Tibial artery (tissue), 4 donors: ENCODE measurements at regions not wholly inside any gene's neighbourhood (a gene's known extent, or its start where the extent isn't known, plus 50 kb on each side); places are given as distances from the start of the nearest gene placed in this dataset.

Experiments used
- DNase-seq, 2 donors: peaks; one replicate each; pipeline ENCODE4 v3.0.0-alpha.2; 2019
- H3K27ac ChIP-seq, 2 donors: fragments of 200-600 bp; sonication (generic) in 1 of 2; 1 replicate in 1 of 2; 2 replicates in 1 of 2; pipeline ENCODE4 v1.5.1; 2018 to 2019; ENCODE audit warnings: mild to moderate bottlenecking in 1 of 2
- H3K27me3 ChIP-seq, 2 donors: fragments of 200-600 bp; sonication (generic) in 1 of 2; one replicate each; pipeline versions ENCODE4 v1.5.1 to v1.6.0; 2016 to 2019
- H3K36me3 ChIP-seq, 3 donors: fragments of 200-600 bp; sonication (generic) in 2 of 3; one replicate each; pipeline ENCODE4 v1.5.1; 2016 to 2019; ENCODE audit warnings: mild to moderate bottlenecking in 2 of 3
- H3K4me1 ChIP-seq, 4 donors: fragments of 200-600 bp; sonication (generic) in 2 of 4; 1 replicate in 3 of 4; 2 replicates in 1 of 4; pipeline ENCODE4 v1.5.1; 2016 to 2019
- H3K4me3 ChIP-seq, 2 donors: fragments of 200-600 bp; sonication (generic) in 1 of 2; 1 replicate in 1 of 2; 2 replicates in 1 of 2; pipeline ENCODE4 v1.5.1; 2018 to 2019; ENCODE audit warnings: mild to moderate bottlenecking in 2 of 2
- H3K9me3 ChIP-seq, 3 donors: fragments of 200-600 bp; sonication (generic) in 1 of 3; one replicate each; pipeline ENCODE4 v1.5.1; 2016 to 2019
- CTCF ChIP-seq, 2 experiments: fragments of 200-600 bp in 1 of 2; fragments of 450-650 bp in 1 of 2; IDR thresholded peaks; one replicate each; pipeline ENCODE4 v1.5.1; 2017 to 2019; ENCODE audit warnings: antibody characterized with exemption in 2 of 2, mild to moderate bottlenecking in 1 of 2, moderate library complexity in 1 of 2
- intact Hi-C: fragments of 100-400 bp; cut with DNase I; formaldehyde crosslinking; loops from one replicate; pipeline ENCODE4 v1.15.0; 2023; ENCODE audit warnings: low total_unique reads

- Histone ChIP-seq H3K4me3 (no peak overlapping the region), H3K9me3 (peaks cover 0 to 11% (median 0%) of the 10 kb centered on the region in 3 donors), H3K4me1 (no peaks in the 10 kb centered on the region), H3K27ac (no peak overlapping the region), H3K36me3 (no peaks in the 10 kb centered on the region), H3K27me3 (no peaks in the 10 kb centered on the region)
- intact Hi-C loops: no loop called here
- DNase-seq: no peak
- no peak for TF ChIP-seq CTCF (IDR thresholded peaks at IDR 0.05)
Observed at GRCh38 chr15:81987628-81988027, 58.2 kb downstream of the MEX3B start.

- Histone ChIP-seq H3K9me3 (peaks cover 0 to 4% (median 0%) of the 10 kb centered on the region in 3 donors), H3K27ac (no peak overlapping the region), H3K4me1 (no peaks in the 10 kb centered on the region), H3K4me3 (no peak overlapping the region), H3K27me3 (no peaks in the 10 kb centered on the region), H3K36me3 (no peaks in the 10 kb centered on the region)
- DNase-seq: no peak
- intact Hi-C loops: no loop called here
- TF ChIP-seq CTCF (IDR thresholded peaks at IDR 0.05): no peak
Observed at GRCh38 chr15:81983497-81983896, 62.3 kb downstream of the MEX3B start.

DNA sequence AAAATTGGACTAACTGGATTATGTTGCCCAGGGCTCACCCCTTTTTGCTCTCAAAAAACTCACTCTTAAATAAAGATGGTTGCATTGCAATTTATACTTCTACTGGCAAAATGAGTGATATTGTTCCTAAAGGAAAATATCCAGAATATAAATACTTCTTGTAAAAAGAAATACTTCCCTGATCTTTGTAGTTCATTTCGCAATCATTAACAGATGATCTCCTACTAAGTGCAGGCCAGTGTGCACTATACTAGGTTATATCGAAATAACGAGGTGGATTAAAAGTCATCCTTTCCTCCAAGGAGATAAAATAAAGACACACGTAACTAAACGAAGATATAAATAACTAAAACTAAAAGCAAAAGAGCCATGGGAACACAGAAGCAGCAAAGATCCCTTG, 63.0 kb downstream of the MEX3B start:
- H3K27me3 ChIP-seq: no peaks in the 10 kb centered on the region
- no peak for DNase-seq
- TF ChIP-seq CTCF (IDR thresholded peaks at IDR 0.05): no peak
- no peaks in the 10 kb centered on the region for H3K36me3 ChIP-seq
- peaks cover 0 to 10% (median 6%) of the 10 kb centered on the region in 3 donors for H3K9me3 ChIP-seq
- intact Hi-C loops: no loop called here
- no peak overlapping the region for H3K27ac ChIP-seq
- H3K4me1 ChIP-seq: no peaks in the 10 kb centered on the region
- no peak overlapping the region for H3K4me3 ChIP-seq

GRCh38 chr15:81981908-81982307, 63.9 kb downstream of the MEX3B start:
- Histone ChIP-seq H3K27me3 (no peaks in the 10 kb centered on the region), H3K4me1 (no peaks in the 10 kb centered on the region), H3K4me3 (no peak overlapping the region), H3K36me3 (no peaks in the 10 kb centered on the region), H3K27ac (no peak overlapping the region), H3K9me3 (peaks cover 0 to 19% (median 10%) of the 10 kb centered on the region in 3 donors)
- intact Hi-C loops: no loop called here
- TF ChIP-seq CTCF (IDR thresholded peaks at IDR 0.05): no peak
- no peak for DNase-seq

GRCh38 chr15:81977464-81977863, 68.4 kb downstream of the MEX3B start:
- no peaks in the 10 kb centered on the region for H3K36me3 ChIP-seq
- H3K27me3 ChIP-seq: no peaks in the 10 kb centered on the region
- TF ChIP-seq CTCF (IDR thresholded peaks at IDR 0.05): no peak
- H3K4me3 ChIP-seq: no peak overlapping the region
- H3K4me1 ChIP-seq: no peaks in the 10 kb centered on the region
- no peak for DNase-seq
- intact Hi-C loops: no loop called here
- no peak overlapping the region for H3K27ac ChIP-seq
- H3K9me3 ChIP-seq: peaks cover 0 to 20% (median 10%) of the 10 kb centered on the region in 3 donors

DNA sequence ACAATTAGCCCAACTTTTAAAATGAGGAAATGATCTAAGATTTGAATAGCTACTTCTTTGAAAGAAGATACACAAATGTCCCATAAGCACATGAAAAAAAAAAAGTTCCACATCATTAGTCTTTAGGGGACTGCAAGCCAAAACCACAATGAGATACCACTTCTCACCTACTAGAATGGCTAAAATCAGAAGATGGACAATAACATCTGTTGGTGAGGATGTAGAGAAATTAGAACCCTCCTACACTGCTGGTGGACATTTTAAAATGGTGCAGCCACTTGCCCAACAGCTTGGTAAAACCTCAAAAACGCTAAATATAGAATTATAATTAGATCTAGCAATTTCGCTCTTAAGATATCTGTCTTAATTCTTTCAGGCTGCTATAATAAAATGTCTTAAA, 77.1 kb downstream of the MEX3B start:
- DNase-seq: no peak
- intact Hi-C loops: no loop called here
- no peaks in the 10 kb centered on the region for H3K36me3 ChIP-seq
- no peaks in the 10 kb centered on the region for H3K4me1 ChIP-seq
- no peaks in the 10 kb centered on the region for H3K9me3 ChIP-seq
- no peak for TF ChIP-seq CTCF (IDR thresholded peaks at IDR 0.05)
- no peak overlapping the region for H3K27ac ChIP-seq
- H3K4me3 ChIP-seq: no peak overlapping the region
- no peaks in the 10 kb centered on the region for H3K27me3 ChIP-seq
